HUES6 (cell line): ENCODE measurements at regions not wholly inside any gene's neighbourhood (a gene's known extent, or its start where the extent isn't known, plus 50 kb on each side); places are given as distances from the start of the nearest gene placed in this dataset.

Experiments used
- H3K27ac ChIP-seq: 2 replicates; pipeline ENCODE4 v1.7.0; 2013; ENCODE audit warnings: low read depth, mild to moderate bottlenecking, low read length, inconsistent platforms
- H3K27me3 ChIP-seq: 2 replicates; pipeline ENCODE4 v1.6.1; 2013; ENCODE audit warnings: low read length; ENCODE audit not compliant: control insufficient read depth, insufficient read depth
- H3K36me3 ChIP-seq: 2 replicates; pipeline ENCODE4 v1.6.1; 2013; ENCODE audit warnings: low read length; ENCODE audit not compliant: control insufficient read depth, insufficient read depth
- H3K4me1 ChIP-seq: 2 replicates; pipeline ENCODE4 v1.6.1; 2013; ENCODE audit warnings: low read length; ENCODE audit not compliant: control insufficient read depth, insufficient read depth
- H3K4me3 ChIP-seq: 2 replicates; pipeline ENCODE4 v1.5.1; 2013; ENCODE audit warnings: low read depth, low read length
- H3K9ac ChIP-seq: one replicate; pipeline ENCODE4 v1.6.1; 2013; ENCODE audit warnings: mild to moderate bottlenecking, low read length
- H3K9me3 ChIP-seq: 2 replicates; pipeline ENCODE4 v1.6.1; 2013; ENCODE audit warnings: low read depth, low read length; ENCODE audit not compliant: control insufficient read depth, insufficient read depth

- Histone ChIP-seq H3K27me3 (no peaks in the 10 kb centered on the region), H3K9me3 (no peaks in the 10 kb centered on the region), H3K4me1 (no peaks in the 10 kb centered on the region), H3K9ac (no peak overlapping the region), H3K4me3 (no peak overlapping the region), H3K27ac (no peak overlapping the region), H3K36me3 (no peaks in the 10 kb centered on the region)
Observed at GRCh38 chr14:82528016-82528415, 994.4 kb upstream of the SEL1L start.

- H3K9ac ChIP-seq, result no peak overlapping the region
- no peaks in the 10 kb centered on the region for H3K4me1 ChIP-seq
- no peak overlapping the region for H3K4me3 ChIP-seq
- no peaks in the 10 kb centered on the region for H3K9me3 ChIP-seq
- no peaks in the 10 kb centered on the region for H3K27me3 ChIP-seq
- H3K36me3 ChIP-seq, result no peaks in the 10 kb centered on the region
- no peak overlapping the region for H3K27ac ChIP-seq
Observed at GRCh38 chr14:82533351-82533750, 999.7 kb upstream of the SEL1L start.

- H3K4me3 ChIP-seq, result no peak overlapping the region
- no peak overlapping the region for H3K9ac ChIP-seq
- no peaks in the 10 kb centered on the region for H3K36me3 ChIP-seq
- no peaks in the 10 kb centered on the region for H3K9me3 ChIP-seq
- no peaks in the 10 kb centered on the region for H3K4me1 ChIP-seq
- H3K27me3 ChIP-seq, result no peaks in the 10 kb centered on the region
- H3K27ac ChIP-seq, result no peak overlapping the region
Observed at GRCh38 chr14:82536566-82536965, 1002.9 kb upstream of the SEL1L start.

GRCh38 chr14:82537831-82538230 lies 1004.2 kb upstream of the SEL1L start:
- Histone ChIP-seq H3K4me3 (no peak overlapping the region), H3K27me3 (no peaks in the 10 kb centered on the region), H3K4me1 (no peaks in the 10 kb centered on the region), H3K9me3 (no peaks in the 10 kb centered on the region), H3K27ac (no peak overlapping the region), H3K36me3 (no peaks in the 10 kb centered on the region), H3K9ac (no peak overlapping the region)

- no peak overlapping the region for H3K4me3 ChIP-seq
- H3K9ac ChIP-seq, result no peak overlapping the region
- no peaks in the 10 kb centered on the region for H3K9me3 ChIP-seq
- no peaks in the 10 kb centered on the region for H3K36me3 ChIP-seq
- no peak overlapping the region for H3K27ac ChIP-seq
- H3K27me3 ChIP-seq, result no peaks in the 10 kb centered on the region
- 0 out of 2 replicates have a peak, but pooled peaks cover 5% of the 10 kb centered on the region for H3K4me1 ChIP-seq
Observed at GRCh38 chr14:82546401-82546800, 1012.7 kb upstream of the SEL1L start.

GRCh38 chr14:82549306-82549990 lies 1015.8 kb upstream of the SEL1L start:
- H3K27me3 ChIP-seq, result no peaks in the 10 kb centered on the region
- H3K27ac ChIP-seq, result no peak overlapping the region
- no peak overlapping the region for H3K9ac ChIP-seq
- no peaks in the 10 kb centered on the region for H3K9me3 ChIP-seq
- no peak overlapping the region for H3K4me3 ChIP-seq
- H3K4me1 ChIP-seq, result 0 out of 2 replicates have a peak, but pooled peaks cover 5% of the 10 kb centered on the region
- H3K36me3 ChIP-seq, result no peaks in the 10 kb centered on the region

- Histone ChIP-seq H3K9me3 (no peaks in the 10 kb centered on the region), H3K9ac (no peak overlapping the region)
Observed at GRCh38 chr14:82562881-82563280, 1029.2 kb upstream of the SEL1L start.

GRCh38 chr14:82565825-82566224 lies 1032.2 kb upstream of the SEL1L start:
- Histone ChIP-seq H3K9me3 (no peaks in the 10 kb centered on the region), H3K4me3 (no peak overlapping the region), H3K27ac (no peak overlapping the region), H3K9ac (no peak overlapping the region), H3K4me1 (no peaks in the 10 kb centered on the region), H3K27me3 (no peaks in the 10 kb centered on the region), H3K36me3 (no peaks in the 10 kb centered on the region)

More at GRCh38 chr14:82562881-82563280, 1029.2 kb upstream of the SEL1L start:
- Histone ChIP-seq H3K27ac (no peak overlapping the region), H3K4me3 (no peak overlapping the region), H3K4me1 (no peaks in the 10 kb centered on the region), H3K36me3 (no peaks in the 10 kb centered on the region), H3K27me3 (no peaks in the 10 kb centered on the region)

GRCh38 chr14:82587226-82587625 lies 1053.6 kb upstream of the SEL1L start:
- Histone ChIP-seq H3K36me3 (no peaks in the 10 kb centered on the region), H3K27ac (no peak overlapping the region), H3K4me1 (no peaks in the 10 kb centered on the region), H3K9ac (no peak overlapping the region), H3K27me3 (no peaks in the 10 kb centered on the region), H3K9me3 (no peaks in the 10 kb centered on the region), H3K4me3 (no peak overlapping the region)

GRCh38 chr14:82595466-82595865 lies 1061.8 kb upstream of the SEL1L start:
- no peaks in the 10 kb centered on the region for H3K27me3 ChIP-seq
- H3K4me1 ChIP-seq, result no peaks in the 10 kb centered on the region
- no peak overlapping the region for H3K27ac ChIP-seq
- no peaks in the 10 kb centered on the region for H3K9me3 ChIP-seq
- H3K4me3 ChIP-seq, result no peak overlapping the region
- H3K9ac ChIP-seq, result no peak overlapping the region
- no peaks in the 10 kb centered on the region for H3K36me3 ChIP-seq

- H3K9ac ChIP-seq, result no peak overlapping the region
- no peaks in the 10 kb centered on the region for H3K27me3 ChIP-seq
- H3K4me1 ChIP-seq, result no peaks in the 10 kb centered on the region
- H3K9me3 ChIP-seq, result no peaks in the 10 kb centered on the region
- no peaks in the 10 kb centered on the region for H3K36me3 ChIP-seq
- H3K4me3 ChIP-seq, result no peak overlapping the region
- H3K27ac ChIP-seq, result no peak overlapping the region
Observed at GRCh38 chr14:82602794-82603193, 1069.1 kb upstream of the SEL1L start.
